HFF-Myc (cell line): ENCODE measurements at regions not wholly inside any gene's neighbourhood (a gene's known extent, or its start where the extent isn't known, plus 50 kb on each side); places are given as distances from the start of the nearest gene placed in this dataset.

Experiments
- DNase-seq: peaks from one replicate; pipeline ENCODE4 v3.0.0-alpha.2; 2011; ENCODE audit warnings: low read depth; ENCODE audit errors: extremely low read depth
- H3K4me3 ChIP-seq: replicated peaks from 2 replicates; pipeline ENCODE4 v1.5.1; 2011; ENCODE audit warnings: low read depth, mild to moderate bottlenecking, control low read depth, low read length
- CTCF ChIP-seq: IDR thresholded peaks from 2 replicates; pipeline ENCODE4 v1.5.1; 2012; ENCODE audit warnings: mild to moderate bottlenecking, low read depth, low read length, control low read depth; ENCODE audit errors: missing control alignments

- TF ChIP-seq CTCF = no peak
- DNase-seq = no peak
- H3K4me3 ChIP-seq = no peak overlapping the region
These were observed 78.7 kb downstream of the DLL1 start for GRCh38 chr6:170212051-170212756.

- H3K4me3 ChIP-seq = no peak overlapping the region
- no peak for DNase-seq
- TF ChIP-seq CTCF = no peak
These were observed 79.4 kb downstream of the DLL1 start for GRCh38 chr6:170211404-170212025.

DNA sequence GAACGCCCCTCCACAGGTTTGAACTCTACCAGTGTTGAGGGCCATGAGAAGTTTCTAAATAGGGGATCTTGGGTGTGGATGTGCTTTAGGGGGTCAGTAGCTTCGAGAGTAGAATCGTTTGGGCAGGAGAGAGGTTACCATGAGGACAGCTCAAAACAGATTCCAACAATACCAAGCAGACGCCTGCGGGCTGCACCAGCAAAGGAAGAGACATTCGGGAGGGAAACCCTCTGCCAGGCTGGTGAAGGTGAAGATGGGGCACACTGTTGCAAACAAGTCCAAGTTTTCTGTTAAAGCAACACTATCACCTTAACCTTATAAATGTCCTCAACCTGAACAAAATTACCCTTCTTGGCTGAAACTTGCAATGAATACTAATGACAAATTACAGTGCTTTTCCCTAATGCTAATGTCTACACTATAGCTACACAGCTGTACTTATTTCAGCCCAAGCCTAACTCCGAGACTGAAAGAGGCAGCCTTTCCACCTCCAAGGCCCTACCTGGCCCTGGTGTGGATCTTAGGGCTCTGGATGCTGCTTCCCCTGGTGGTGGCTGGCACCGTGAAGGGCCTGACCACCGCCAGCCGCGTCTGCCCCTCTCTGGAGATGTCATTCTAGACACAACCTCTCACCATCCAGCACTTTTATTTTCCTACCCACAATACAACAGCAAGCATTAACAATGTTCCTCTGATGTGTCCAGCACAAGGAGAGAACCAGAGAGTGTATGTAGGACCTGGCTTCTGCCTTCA lies 80.1 kb downstream of the DLL1 start:
- no peak for TF ChIP-seq CTCF
- no peak for DNase-seq
- no peak overlapping the region for H3K4me3 ChIP-seq

DNA sequence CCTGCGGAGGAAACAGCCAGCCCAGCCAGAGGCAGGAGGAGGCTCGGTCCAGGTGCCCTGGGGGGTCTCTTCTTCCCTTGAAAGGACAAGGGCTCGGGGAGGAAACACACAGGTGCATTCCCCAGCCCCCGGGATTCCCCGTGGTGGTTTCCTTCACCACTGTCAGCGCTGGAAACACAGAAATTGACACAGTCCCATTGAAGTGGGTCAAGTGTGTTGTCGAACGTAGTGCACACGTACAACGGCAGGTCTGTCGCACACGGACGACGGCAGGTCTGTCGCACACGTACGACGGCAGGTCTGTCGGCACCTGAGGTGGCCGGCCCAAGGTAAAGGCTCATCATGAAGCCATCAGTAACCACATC lies 80.9 kb downstream of the DLL1 start:
- no peak for TF ChIP-seq CTCF
- DNase-seq = no peak
- H3K4me3 ChIP-seq = no peak overlapping the region

DNA sequence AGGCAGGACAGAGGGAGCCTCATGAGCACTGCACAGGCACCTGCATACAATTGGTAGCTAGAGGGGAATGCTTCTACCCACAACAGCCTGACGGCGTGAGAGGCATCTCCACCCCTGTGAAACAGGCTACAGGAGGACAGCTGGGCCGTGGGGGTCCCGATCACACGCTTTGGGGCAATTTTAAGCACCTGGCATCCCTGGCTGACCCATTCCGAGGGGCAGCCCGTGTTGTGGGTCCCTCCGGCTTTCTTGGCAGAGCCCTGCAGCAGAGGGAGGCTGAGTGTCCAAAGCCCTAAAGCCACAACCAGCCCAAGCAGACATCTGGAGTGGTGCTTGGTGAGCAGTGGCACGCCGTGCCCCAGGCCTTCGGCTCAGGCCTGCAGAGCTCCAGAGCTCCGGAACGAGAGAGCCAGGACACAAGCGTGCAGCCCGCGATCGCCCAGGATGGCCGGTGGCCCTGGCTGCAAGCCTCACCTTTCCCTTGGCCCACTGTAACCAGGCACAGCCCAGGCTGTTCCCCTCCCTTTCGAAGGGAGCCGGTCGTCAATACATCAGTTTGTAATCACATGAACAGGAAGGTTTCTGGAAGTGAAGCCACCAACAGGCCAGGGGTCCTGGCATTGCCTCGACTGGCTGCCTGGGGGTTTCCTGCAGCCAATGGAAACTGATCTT lies 81.4 kb downstream of the DLL1 start:
- no peak for DNase-seq
- H3K4me3 ChIP-seq = no peak overlapping the region
- TF ChIP-seq CTCF = no peak

GRCh38 chr6:170208651-170209353 lies 82.1 kb downstream of the DLL1 start:
- no peak overlapping the region for H3K4me3 ChIP-seq
- DNase-seq = no peak
- TF ChIP-seq CTCF = no peak
